NCI-H1417 (cell line): ENCODE measurements at regions not wholly inside any gene's neighbourhood (a gene's known extent, or its start where the extent isn't known, plus 50 kb on each side); places are given as distances from the start of the nearest gene placed in this dataset.
"Not testable (repeated sequence)": the region's sequence is repeated elsewhere in the genome, so short reads cannot be mapped to it uniquely, and the experiment has no call there.

Source experiments
- DNase-seq, 3 experiments: peaks; one replicate each; lab custom pipeline; 2025; lab: John Stamatoyannopoulos, UW

- no peak for DNase-seq
These were observed 243.3 kb upstream of the CTNND2 start for GRCh38 chr5:12147513-12147912.

GRCh38 chr5:12141496-12141895 lies 237.2 kb upstream of the CTNND2 start:
- DNase-seq, result no peak

- no peak for DNase-seq
These were observed 229.3 kb upstream of the CTNND2 start for GRCh38 chr5:12133520-12133919.

- not testable (repeated sequence) for DNase-seq
These were observed 226.8 kb upstream of the CTNND2 start for GRCh38 chr5:12131020-12131419.

- no peak for DNase-seq
These were observed 221.6 kb upstream of the CTNND2 start for GRCh38 chr5:12125895-12126294.

- DNase-seq, result no peak
These were observed 215.4 kb upstream of the CTNND2 start for GRCh38 chr5:12119657-12120056.

- no peak for DNase-seq
These were observed 209.8 kb upstream of the CTNND2 start for GRCh38 chr5:12114075-12114474.

GRCh38 chr5:12113062-12113461 lies 208.8 kb upstream of the CTNND2 start:
- DNase-seq, result no peak

- DNase-seq, result no peak
These were observed 207.0 kb upstream of the CTNND2 start for GRCh38 chr5:12111261-12111660.

- DNase-seq, result no peak
These were observed 206.4 kb upstream of the CTNND2 start for GRCh38 chr5:12110629-12111028.

GRCh38 chr5:12109075-12109688 lies 204.9 kb upstream of the CTNND2 start:
- DNase-seq, result no peak

GRCh38 chr5:12102151-12102550 lies 197.9 kb upstream of the CTNND2 start:
- no peak for DNase-seq

GRCh38 chr5:12100542-12100941 lies 196.3 kb upstream of the CTNND2 start:
- no peak for DNase-seq

- DNase-seq, result no peak
These were observed 195.1 kb upstream of the CTNND2 start for GRCh38 chr5:12099296-12099695.

GRCh38 chr5:12095808-12096281 lies 191.6 kb upstream of the CTNND2 start:
- DNase-seq, result no peak

GRCh38 chr5:12093586-12093985 lies 189.3 kb upstream of the CTNND2 start:
- DNase-seq, result no peak

- no peak for DNase-seq
These were observed 176.5 kb upstream of the CTNND2 start for GRCh38 chr5:12080761-12081160.

- not testable (repeated sequence) for DNase-seq
These were observed 174.0 kb upstream of the CTNND2 start for GRCh38 chr5:12078286-12078685.

GRCh38 chr5:12073426-12073825 lies 169.2 kb upstream of the CTNND2 start:
- no peak for DNase-seq

GRCh38 chr5:12072441-12072840 lies 168.2 kb upstream of the CTNND2 start:
- DNase-seq, result no peak

- no peak for DNase-seq
These were observed 167.2 kb upstream of the CTNND2 start for GRCh38 chr5:12071455-12071854.

- peak; percentile 35 to 84 (median 43) for DNase-seq
These were observed 119.5 kb upstream of the CTNND2 start for GRCh38 chr5:12023614-12024241.

GRCh38 chr5:12022444-12022843 lies 118.2 kb upstream of the CTNND2 start:
- peak in 1 of 3 experiments; percentile 43 for DNase-seq

GRCh38 chr5:12019306-12019705 lies 115.1 kb upstream of the CTNND2 start:
- DNase-seq, result no peak
